ENCODE measurements at regions not wholly inside any gene's neighbourhood (a gene's known extent, or its start where the extent isn't known, plus 50 kb on each side); places are given as distances from the start of the nearest gene placed in this dataset.

DNA sequence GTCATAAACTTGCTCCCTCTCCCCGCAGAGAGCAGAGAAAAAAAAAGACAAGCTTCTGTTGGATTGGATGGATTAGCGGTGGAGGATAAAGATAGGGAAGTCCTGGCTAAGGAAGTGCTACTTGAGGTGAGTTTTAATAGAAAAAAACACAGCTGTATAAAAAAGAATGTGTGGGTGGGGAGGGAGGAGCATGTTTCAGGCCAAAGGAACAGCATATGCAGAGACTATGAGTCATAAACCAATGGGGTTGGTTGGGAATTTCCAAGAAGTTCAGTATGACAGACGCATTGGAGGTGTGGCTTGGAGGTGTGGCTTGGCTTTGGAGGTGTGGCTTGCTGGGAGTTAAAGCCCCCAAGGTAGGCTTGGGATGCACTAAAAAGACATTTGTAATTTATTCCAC, 103.0 kb upstream of the LSM8 start:
- peak; percentile 84 for DNase-seq (ENCODE audit: low spot score)

DNA sequence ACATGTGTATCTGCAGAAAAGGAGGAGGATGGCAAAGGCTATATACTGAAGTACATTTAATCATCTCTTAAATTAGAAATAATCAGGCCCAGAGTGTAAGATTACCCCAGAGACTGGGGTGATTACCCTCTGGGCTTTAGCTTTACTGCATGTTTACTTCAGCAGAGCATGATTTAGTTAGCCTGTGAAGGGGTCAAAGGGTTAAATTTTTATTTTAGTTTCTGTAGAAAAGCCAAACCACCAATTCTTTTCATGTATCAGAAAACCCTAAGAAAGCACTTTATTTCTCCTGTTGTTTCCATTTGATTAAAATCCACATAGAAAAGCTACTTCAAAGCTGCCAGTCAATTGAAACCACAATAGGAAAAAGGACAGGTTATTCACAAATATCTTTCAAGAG, 101.5 kb upstream of the LSM8 start:
- no peak for DNase-seq (ENCODE audit: low spot score)

DNA sequence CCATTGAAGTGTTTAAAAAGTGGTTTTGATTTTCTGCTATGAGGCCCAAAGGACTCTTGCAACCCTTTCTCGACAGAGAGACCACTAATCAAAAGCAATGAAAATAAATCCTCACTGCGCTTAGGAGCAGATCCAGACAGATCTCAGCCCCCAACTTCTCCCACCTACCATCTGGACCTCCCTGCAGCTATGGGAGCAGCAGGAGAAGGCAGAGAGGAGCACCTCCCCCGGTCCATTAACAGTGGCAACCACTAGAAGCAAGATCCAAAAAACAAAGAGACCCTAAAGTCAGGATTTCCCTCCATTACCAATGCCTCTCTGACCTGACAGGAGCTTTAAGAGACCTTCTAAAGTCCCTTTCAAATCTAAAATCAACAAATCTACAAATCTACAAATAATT, 99.0 kb upstream of the LSM8 start:
- no peak for DNase-seq (ENCODE audit: low spot score)

DNA sequence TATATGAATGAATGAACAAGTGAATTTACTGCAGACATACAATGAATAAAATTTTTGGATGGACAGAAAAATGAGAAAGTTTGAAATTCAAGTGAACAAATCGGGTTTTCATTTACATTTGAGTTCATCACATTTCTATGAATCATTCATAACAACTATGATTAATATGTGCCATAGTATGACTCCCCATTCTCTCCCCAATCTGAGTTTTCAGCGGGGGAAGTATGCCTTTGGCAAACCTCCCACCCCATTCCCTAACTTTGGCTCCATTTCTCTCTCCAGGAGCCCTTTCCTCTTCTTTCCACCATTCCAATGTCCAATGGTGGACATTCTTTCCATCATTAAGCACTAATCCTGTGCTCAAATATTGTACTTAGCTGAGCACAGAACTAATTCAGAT, 96.8 kb upstream of the LSM8 start:
- no peak for DNase-seq (ENCODE audit: low spot score)

DNA sequence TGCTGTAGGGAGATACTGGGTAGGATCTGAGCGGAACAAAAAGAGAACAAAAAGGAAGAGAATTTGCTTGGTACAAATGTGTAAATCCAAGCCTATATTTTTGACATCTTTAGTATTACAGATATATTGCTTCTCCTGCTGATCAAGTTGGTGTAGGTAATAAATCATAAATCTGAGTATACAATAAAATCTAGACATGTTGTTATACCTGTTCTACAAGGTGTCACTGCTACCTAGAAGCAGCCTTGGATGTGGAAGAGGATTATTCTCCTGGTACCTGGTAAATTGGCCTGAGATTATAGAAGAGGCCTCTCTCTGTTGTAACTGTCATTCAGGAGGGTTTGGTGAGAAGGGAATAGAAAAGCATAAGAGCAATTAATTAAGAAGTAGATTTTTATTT, 89.9 kb upstream of the LSM8 start:
- DNase-seq (ENCODE audit: low spot score): no peak

DNA sequence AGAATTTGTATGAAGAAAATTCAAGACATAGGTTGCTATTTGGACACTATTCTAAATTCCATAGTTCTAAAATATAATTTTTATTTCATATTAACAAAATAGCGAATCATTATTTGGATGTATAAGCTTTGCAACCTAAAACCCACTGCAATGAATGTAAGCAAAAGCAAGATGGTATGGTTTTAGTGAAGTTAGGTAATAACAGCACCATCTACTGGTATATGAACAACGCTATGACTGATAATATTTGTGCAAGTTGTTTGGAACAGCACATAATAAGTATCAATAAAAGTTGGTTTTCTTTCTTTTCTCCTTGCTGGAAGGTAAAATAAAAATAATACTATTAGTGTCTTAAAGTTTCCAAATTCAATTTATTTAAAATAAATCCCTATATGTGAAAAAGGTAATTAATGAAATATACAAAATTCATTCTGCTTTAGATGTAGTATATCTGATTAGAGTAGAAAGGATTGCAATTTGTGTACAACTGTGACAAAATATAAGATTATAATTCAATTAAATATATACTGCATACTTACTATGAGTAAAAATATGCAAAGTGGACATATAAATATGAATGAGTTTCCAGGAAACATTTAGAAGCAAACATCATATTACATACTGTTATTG, 79.0 kb upstream of the LSM8 start:
- peak; percentile 57 for DNase-seq (ENCODE audit: low spot score)

DNA sequence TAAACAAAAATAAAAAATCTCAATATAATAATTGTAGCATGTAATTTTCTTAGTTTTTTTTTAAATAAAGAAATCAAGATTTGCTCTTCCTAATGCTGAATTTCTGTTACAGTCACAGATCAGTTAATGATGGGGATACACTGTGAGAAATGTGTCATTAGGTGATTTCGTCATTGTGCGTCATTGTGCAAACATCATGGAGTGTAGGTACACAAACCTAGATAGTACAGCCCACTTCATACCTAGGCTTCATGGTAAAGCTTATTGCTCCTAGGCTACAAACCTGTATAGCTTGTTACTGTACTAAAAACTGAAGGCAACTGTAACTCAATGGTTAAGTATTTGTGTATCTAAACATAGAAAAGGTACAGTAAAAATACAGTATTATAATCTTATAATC, 74.4 kb upstream of the LSM8 start:
- DNase-seq (ENCODE audit: low spot score): no peak

DNA sequence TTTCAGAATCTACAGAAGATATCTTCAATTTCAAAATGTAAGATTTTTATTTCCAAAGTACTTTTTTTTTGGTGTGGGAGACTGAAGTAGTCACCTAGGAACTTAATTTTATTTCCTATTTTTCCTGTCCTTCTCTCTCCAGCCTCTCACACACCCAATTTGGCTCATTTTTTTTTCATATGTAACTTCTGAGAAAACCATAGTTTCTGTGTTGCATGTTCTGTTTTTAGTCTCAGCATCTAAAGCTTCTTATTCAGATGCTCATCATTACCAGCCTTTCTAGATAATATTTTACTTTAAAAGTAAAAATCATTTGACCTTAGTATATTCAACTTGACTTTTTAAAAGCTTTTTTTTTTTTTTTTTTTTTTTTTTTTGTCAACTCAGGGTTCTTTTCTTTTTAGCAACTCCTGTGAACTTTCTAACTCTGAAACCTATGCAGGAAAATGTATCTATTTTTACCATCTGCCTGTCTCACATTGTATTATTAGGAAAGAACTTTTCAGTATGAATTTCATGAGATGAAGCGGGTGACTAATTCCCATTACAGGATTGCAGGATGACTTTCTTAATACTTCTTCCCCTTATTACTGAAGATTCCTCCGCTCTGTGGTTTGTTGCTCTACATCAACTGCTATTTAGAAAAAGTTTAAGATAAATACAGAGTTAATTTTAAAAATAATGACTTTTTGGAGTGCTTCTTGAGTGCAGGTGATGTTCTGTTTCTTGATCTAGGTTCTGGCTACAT, 73.6 kb upstream of the LSM8 start:
- DNase-seq (ENCODE audit: low spot score): no peak

DNA sequence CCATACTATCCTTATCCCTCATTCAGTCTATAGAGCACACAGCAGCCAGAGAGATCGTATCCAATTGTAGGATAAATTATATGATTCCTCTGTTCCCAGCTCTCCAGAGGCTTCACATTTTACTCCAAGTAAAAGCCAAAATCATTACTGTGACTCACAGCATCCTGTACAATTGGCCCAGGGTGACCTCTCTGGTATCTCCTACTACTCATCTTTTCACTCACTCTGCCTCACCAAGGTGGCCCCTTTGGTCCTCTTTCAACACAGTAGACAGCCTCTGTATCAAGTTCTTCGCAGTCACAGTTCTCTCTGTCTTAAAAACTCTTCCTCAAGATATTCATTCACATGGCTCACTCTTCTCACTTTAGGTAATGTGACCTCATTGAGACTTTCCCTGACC, 72.6 kb upstream of the LSM8 start:
- no peak for DNase-seq (ENCODE audit: low spot score)

DNA sequence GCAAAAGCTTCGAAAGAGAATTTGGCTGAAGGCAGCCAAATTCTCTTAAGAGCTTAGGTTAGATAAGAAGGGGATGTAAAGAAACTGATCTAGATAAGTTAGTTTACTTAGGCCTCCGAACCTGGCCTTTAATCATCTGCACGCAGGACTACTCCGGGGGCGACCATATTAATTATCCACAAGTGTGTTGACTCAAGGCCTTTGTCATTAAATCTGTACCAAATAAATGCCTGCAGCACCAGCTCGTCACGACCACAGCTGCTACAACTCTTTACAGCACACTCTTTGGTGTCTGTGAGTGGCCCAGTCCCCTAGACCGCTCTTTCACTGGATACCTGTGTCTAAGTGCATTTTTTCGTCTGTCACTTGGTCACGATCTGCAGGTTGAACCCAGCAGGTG, 69.8 kb upstream of the LSM8 start:
- DNase-seq (ENCODE audit: low spot score): no peak

DNA sequence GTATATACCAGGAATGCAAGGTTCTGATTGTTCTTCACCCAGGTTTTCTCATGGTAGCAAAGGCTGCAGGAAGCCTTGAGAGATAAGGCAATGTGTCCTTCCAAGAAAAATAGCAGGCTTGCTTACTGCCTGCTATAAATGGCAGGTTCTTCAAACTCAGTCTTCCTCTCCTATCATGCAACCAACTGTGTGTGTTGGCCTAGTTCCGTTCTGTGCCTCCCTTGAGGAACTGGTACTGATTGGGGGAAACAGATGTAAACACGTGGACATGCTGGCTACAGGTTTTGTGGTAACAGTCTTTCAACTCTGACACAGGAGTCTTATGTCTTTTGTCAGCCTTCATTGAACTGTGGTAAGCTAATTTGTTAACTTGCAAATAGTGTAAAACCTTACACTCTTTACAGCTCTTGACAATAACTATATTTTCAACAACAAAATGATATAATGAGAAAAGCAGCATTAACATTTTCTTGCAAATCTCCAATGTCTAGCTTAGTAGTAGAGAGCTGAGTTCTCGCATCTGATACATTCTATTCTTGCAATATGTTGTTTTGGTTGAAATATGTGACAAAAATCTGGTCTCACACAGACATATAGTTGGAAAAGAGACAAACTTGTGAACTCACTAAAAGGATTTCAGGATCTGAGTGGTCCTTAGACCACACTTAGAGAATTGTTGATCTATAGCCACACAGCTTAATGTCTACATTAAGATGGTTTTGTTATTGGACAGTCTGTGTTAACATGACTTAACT, 54.7 kb upstream of the LSM8 start:
- no peak for DNase-seq (ENCODE audit: low spot score)

DNA sequence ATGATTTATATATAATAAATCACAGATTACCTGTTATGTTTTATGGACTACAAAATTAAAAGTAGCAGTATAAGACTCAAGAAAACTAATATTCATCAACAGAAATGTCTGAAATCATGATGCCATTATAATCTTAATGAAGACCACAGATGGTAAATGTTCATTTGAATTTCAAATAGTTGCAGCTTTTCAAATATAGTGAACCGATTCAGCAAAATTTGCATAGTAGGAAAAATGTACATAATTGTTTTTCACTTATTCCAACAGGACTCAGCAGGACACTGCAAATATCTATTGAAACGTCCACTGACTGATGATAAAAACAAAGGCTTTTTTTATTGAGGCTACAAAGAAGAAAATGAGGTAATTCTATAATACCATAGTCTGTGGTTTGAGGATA, 51.2 kb upstream of the LSM8 start:
- DNase-seq (ENCODE audit: low spot score): no peak

Measured in SW480 (cell line).